ACC112 (cell line): ENCODE measurements at regions not wholly inside any gene's neighbourhood (a gene's known extent, or its start where the extent isn't known, plus 50 kb on each side); places are given as distances from the start of the nearest gene placed in this dataset.

Experiments used
- H2AFZ ChIP-seq: fragments of 200-600 bp; sonication (generic); one replicate; pipeline ENCODE4 v1.6.0; 2017; ENCODE audit warnings: antibody characterized with exemption, low read length; ENCODE audit not compliant: unreplicated experiment
- H3K27ac ChIP-seq: fragments of 200-600 bp; sonication (generic); 2 replicates; pipeline ENCODE4 v1.5.1; 2014; ENCODE audit warnings: low read depth, mild to moderate bottlenecking, antibody characterized with exemption, low read length, moderate library complexity
- H3K27me3 ChIP-seq: fragments of 200-600 bp; sonication (generic); 2 replicates; pipeline ENCODE4 v1.6.1; 2014; ENCODE audit warnings: mild to moderate bottlenecking, antibody characterized with exemption, low read length, moderate library complexity, mixed read lengths; ENCODE audit not compliant: insufficient read depth
- H3K36me3 ChIP-seq: fragments of 200-600 bp; sonication (generic); 2 replicates; pipeline ENCODE4 v1.6.1; 2016; ENCODE audit warnings: mild to moderate bottlenecking, antibody characterized with exemption, low read length, moderate library complexity, mixed read lengths; ENCODE audit not compliant: insufficient read depth
- H3K4me1 ChIP-seq: fragments of 200-600 bp; sonication (generic); one replicate; pipeline ENCODE4 v1.6.1; 2016; ENCODE audit warnings: low read length, mixed read lengths; ENCODE audit not compliant: insufficient read depth, unreplicated experiment, control insufficient read depth
- H3K4me3 ChIP-seq: fragments of 200-600 bp; sonication (generic); 2 replicates; pipeline ENCODE4 v1.5.1; 2014; ENCODE audit warnings: mild to moderate bottlenecking, low read depth, low read length
- H3K79me2 ChIP-seq: fragments of 200-600 bp; sonication (generic); one replicate; pipeline ENCODE4 v1.6.0; 2016; ENCODE audit warnings: low read length; ENCODE audit not compliant: control insufficient read depth, unreplicated experiment, insufficient read depth

GRCh38 chr15:69554279-69554961, 101.8 kb downstream of the RPLP1 start:
- peaks cover 25% of the 10 kb centered on the region for H3K4me1 ChIP-seq
- H3K27me3 ChIP-seq, result peaks cover 28% of the 10 kb centered on the region
- no peak overlapping the region for H2AFZ ChIP-seq
- H3K36me3 ChIP-seq, result no peaks in the 10 kb centered on the region
- no peak overlapping the region for H3K27ac ChIP-seq
- H3K79me2 ChIP-seq, result no peaks in the 10 kb centered on the region
- H3K4me3 ChIP-seq, result no peak overlapping the region

DNA sequence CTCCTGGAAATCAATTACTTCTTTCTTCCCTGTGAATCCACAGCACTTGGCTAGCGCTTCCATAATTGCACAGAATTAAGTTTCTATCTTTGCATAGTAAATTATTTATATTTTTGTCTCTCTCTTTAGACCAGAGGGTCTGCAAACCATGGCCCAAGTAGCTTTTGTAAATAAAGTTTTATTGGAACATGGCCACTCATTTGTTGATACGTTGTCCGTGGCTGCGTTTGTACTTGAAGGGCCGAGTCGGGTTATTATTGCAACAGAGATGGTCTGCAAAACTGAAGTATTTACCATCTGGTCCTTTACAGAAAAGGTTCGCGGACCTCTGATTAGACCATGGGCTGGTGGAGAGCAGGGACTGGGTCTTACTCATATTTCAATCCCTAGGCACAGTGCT, 102.5 kb downstream of the RPLP1 start:
- H3K36me3 ChIP-seq, result no peaks in the 10 kb centered on the region
- H2AFZ ChIP-seq, result no peak overlapping the region
- no peak overlapping the region for H3K4me3 ChIP-seq
- H3K27me3 ChIP-seq, result peaks cover 21% of the 10 kb centered on the region
- H3K79me2 ChIP-seq, result no peaks in the 10 kb centered on the region
- no peak overlapping the region for H3K27ac ChIP-seq
- H3K4me1 ChIP-seq, result peaks cover 29% of the 10 kb centered on the region

- Histone ChIP-seq H3K79me2 (no peaks in the 10 kb centered on the region), H2AFZ (no peak overlapping the region), H3K4me1 (peaks cover 29% of the 10 kb centered on the region), H3K27me3 (peaks cover 9% of the 10 kb centered on the region), H3K4me3 (no peak overlapping the region), H3K36me3 (no peaks in the 10 kb centered on the region), H3K27ac (peak overlapping the region; percentile 70; the same call in 1 of the 2 replicates)
Measured at GRCh38 chr15:69556344-69556743, 103.7 kb downstream of the RPLP1 start.

DNA sequence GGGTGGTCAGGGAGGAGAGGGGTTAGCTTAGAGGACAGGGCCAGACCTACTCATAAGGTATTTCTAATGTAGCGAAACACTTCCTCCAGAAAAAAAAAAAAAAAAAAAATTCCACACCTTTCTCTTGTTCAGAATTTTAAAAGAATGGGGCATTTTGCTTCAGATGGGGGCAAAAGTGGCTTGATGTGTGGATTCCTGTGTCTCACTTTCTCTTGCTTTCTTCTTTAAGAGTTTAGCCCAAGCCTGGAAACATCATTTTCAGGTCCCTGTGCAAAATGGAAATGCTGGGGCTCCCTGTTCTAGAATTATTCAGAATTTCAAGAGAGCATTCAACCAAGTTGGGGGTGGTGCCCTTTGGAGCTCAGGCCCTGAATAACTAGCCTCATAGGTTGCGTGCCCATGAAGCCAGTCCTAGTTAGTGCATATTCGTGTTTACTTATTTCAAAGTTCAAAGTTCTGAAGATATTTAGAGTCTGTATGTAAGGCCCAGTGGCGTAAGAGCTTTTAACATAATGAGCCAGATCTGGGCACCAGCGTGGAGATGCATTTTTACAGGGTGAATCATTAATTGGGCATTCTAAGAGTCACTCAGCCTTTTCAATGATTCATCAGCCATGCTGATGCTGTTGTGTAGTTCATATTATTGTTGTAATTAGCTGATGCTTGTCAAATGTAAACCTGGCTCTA, 104.5 kb downstream of the RPLP1 start:
- peak overlapping the region; percentile 6 for H2AFZ ChIP-seq
- H3K4me3 ChIP-seq, result no peak overlapping the region
- H3K27ac ChIP-seq, result peak overlapping the region; percentile 70
- no peaks in the 10 kb centered on the region for H3K36me3 ChIP-seq
- H3K27me3 ChIP-seq, result peaks cover under 1% of the 10 kb centered on the region; the same call in 1 of the 2 replicates
- H3K79me2 ChIP-seq, result no peaks in the 10 kb centered on the region
- H3K4me1 ChIP-seq, result peaks cover 29% of the 10 kb centered on the region

DNA sequence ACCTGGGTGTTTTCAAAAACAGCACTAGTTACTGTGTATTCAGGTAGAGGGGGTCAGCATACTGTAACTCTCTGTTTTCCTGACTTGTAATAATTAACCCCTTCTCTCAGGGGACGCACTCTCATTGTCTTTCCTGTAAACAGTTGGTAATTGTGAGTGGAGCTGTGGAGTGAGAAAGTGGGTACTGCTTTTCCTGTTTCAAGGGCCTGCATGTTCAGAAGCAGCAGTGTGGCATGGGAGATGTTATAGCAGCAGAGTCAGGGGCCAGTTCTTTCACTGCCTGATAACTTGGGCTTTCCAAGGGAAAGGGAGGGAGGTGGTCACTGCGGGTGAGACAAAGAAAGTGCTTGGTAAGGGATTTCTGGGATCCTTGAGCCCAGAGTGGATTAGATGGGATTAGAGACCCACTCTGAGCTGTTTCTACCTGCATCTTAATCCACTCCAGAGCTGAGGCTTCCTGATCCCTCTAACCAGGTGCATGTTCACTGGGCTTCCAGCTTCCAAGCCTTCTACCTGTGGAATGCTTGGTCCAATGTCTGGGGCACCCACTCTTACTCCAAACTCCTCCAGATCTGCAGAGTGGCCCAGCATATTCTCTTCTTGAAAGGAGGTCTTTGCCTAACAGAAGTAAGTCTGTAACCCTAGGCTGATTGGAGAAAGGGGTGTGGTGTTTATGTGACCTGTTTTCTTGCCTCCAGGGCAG, 105.2 kb downstream of the RPLP1 start:
- Histone ChIP-seq H3K27ac (peak overlapping the region; percentile 68), H3K27me3 (no peaks in the 10 kb centered on the region), H3K36me3 (no peaks in the 10 kb centered on the region), H3K79me2 (no peaks in the 10 kb centered on the region), H3K4me3 (no peak overlapping the region), H2AFZ (peak overlapping the region; percentile 6), H3K4me1 (peaks cover 29% of the 10 kb centered on the region)

DNA sequence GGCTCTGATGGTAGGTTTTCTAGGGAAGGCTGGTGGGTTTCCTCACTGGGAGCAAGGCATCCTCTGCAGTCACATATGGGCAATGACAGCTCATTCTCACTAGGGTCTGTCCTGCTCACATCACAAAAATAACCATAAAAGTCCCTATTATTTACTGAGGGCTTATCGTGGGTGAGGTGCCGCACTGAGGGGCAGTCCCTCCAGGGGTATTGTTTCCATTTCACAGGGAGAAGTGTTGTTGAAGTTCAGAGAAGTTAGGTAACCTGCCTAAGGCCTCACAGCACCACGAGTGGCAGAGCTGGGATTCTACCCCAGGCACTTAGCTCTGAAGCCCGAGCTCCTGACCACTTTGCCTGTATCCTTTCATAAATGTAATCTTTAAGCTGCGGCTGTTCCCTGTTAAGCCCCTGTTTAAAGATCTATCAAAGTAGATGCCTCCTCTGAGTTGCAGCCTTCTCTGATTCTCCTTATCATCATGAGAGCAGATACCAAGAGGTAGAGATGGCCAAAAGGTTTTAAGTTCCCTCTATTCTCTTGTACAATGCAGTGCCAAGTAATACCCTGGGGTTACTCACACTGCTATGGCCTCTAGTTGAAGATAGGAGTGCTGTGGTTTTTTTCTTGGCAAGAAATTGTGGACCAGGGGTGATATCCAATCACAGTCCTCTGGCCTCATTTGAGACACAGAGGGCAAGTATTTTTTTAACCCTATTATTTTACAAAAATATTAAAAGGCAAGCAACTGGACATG, 107.0 kb downstream of the RPLP1 start:
- Histone ChIP-seq H3K4me1 (peaks cover 29% of the 10 kb centered on the region), H3K36me3 (no peaks in the 10 kb centered on the region), H3K27ac (no peak overlapping the region), H3K27me3 (no peaks in the 10 kb centered on the region), H3K79me2 (no peaks in the 10 kb centered on the region), H2AFZ (no peak overlapping the region), H3K4me3 (no peak overlapping the region)

- H3K36me3 ChIP-seq, result no peaks in the 10 kb centered on the region
- no peaks in the 10 kb centered on the region for H3K79me2 ChIP-seq
- no peaks in the 10 kb centered on the region for H3K27me3 ChIP-seq
- no peak overlapping the region for H3K27ac ChIP-seq
- H2AFZ ChIP-seq, result no peak overlapping the region
- H3K4me3 ChIP-seq, result no peak overlapping the region
- H3K4me1 ChIP-seq, result peaks cover 26% of the 10 kb centered on the region
Measured at GRCh38 chr15:69561071-69561784, 108.6 kb downstream of the RPLP1 start.

GRCh38 chr15:69562116-69562515, 109.5 kb downstream of the RPLP1 start:
- no peak overlapping the region for H2AFZ ChIP-seq
- no peaks in the 10 kb centered on the region for H3K27me3 ChIP-seq
- peaks cover 17% of the 10 kb centered on the region for H3K4me1 ChIP-seq
- no peaks in the 10 kb centered on the region for H3K36me3 ChIP-seq
- H3K79me2 ChIP-seq, result no peaks in the 10 kb centered on the region
- H3K4me3 ChIP-seq, result no peak overlapping the region
- no peak overlapping the region for H3K27ac ChIP-seq

GRCh38 chr15:69562564-69562963, 109.9 kb downstream of the RPLP1 start:
- no peak overlapping the region for H3K27ac ChIP-seq
- no peak overlapping the region for H3K4me3 ChIP-seq
- no peak overlapping the region for H2AFZ ChIP-seq
- H3K36me3 ChIP-seq, result no peaks in the 10 kb centered on the region
- H3K4me1 ChIP-seq, result peaks cover 15% of the 10 kb centered on the region
- H3K27me3 ChIP-seq, result no peaks in the 10 kb centered on the region
- H3K79me2 ChIP-seq, result no peaks in the 10 kb centered on the region

- H3K4me1 ChIP-seq, result peaks cover 12% of the 10 kb centered on the region
- no peak overlapping the region for H3K27ac ChIP-seq
- H3K27me3 ChIP-seq, result no peaks in the 10 kb centered on the region
- no peaks in the 10 kb centered on the region for H3K36me3 ChIP-seq
- H3K79me2 ChIP-seq, result no peaks in the 10 kb centered on the region
- no peak overlapping the region for H2AFZ ChIP-seq
- no peak overlapping the region for H3K4me3 ChIP-seq
Measured at GRCh38 chr15:69565066-69565655, 112.5 kb downstream of the RPLP1 start.
